Effector memory CD4-positive, alpha-beta T cell (primary cell): ENCODE measurements at regions not wholly inside any gene's neighbourhood (a gene's known extent, or its start where the extent isn't known, plus 50 kb on each side); places are given as distances from the start of the nearest gene placed in this dataset.

Experiments
- DNase-seq, 3 donors: peaks; one replicate each; pipeline ENCODE4 v3.0.0-alpha.2; 2020
- H3K27ac ChIP-seq: 2 replicates; pipeline ENCODE4 v1.7.0; 2013; ENCODE audit warnings: mild to moderate bottlenecking, low read length, moderate library complexity; ENCODE audit not compliant: insufficient read depth, poor library complexity, severe bottlenecking
- H3K27me3 ChIP-seq: replicated peaks from 2 replicates; pipeline ENCODE4 v1.7.0; 2013; ENCODE audit warnings: mild to moderate bottlenecking, low read length; ENCODE audit not compliant: insufficient read depth, control insufficient read depth, poor library complexity, severe bottlenecking
- H3K36me3 ChIP-seq: 2 replicates; pipeline ENCODE4 v1.7.0; 2013; ENCODE audit warnings: mild to moderate bottlenecking, low read length, moderate library complexity; ENCODE audit not compliant: control insufficient read depth, insufficient read depth
- H3K4me1 ChIP-seq: 2 replicates; pipeline ENCODE4 v1.7.0; 2013; ENCODE audit warnings: low read length, mild to moderate bottlenecking; ENCODE audit not compliant: control insufficient read depth, insufficient read depth, poor library complexity, severe bottlenecking
- H3K4me3 ChIP-seq: 2 replicates; pipeline ENCODE4 v1.7.0; 2013; ENCODE audit warnings: low read length, low read depth, mild to moderate bottlenecking; ENCODE audit not compliant: insufficient read depth, poor library complexity, severe bottlenecking
- H3K9me3 ChIP-seq: 2 replicates; pipeline ENCODE4 v1.7.0; 2013; ENCODE audit warnings: mild to moderate bottlenecking, low read length, moderate library complexity; ENCODE audit not compliant: control insufficient read depth

DNA sequence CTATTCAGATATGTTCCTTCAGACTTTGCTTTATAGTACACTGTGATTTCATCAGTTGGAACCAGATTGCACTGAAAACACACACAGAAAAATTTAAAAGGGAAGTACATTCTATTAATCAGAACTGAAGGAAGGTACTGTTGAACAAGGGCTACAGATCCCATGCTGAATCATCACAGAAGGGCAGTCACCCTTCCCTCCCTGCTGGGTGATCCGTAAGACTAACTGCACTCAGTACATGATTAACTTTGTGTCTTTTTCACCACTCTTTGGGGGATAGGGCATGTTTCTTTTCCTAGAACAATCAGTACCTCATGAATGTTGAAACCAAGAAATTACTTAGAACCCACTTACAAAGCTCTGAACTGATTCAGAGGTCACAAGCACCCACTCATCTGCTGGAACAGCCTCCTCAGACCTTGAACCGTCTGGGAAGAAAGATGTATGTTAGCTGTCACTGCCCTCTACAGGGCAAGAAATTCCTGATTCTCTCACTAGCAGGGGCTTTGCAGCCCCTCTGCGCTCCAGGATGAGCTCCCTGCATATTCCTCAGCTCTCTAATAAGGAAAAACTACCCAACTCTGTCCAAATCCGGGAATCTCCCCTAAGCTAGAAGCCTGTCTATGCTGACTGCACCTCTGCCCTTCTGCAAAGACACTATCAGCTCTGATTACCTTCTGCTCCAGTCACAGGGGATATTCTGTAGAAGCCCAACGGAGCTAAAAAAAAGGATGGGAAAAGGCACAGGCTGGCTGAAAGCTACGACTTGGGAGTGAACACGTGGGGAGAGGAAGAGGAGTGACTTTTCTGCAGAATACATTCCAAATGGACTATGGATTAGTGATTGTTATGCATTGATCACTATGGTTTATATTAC lies 51.0 kb downstream of the IARS1 start:
- Histone ChIP-seq H3K4me3 (no peak overlapping the region), H3K36me3 (peaks cover 91% of the 10 kb centered on the region), H3K9me3 (no peaks in the 10 kb centered on the region), H3K4me1 (no peaks in the 10 kb centered on the region), H3K27ac (no peak overlapping the region), H3K27me3 (no peaks in the 10 kb centered on the region)
- no peak for DNase-seq

DNA sequence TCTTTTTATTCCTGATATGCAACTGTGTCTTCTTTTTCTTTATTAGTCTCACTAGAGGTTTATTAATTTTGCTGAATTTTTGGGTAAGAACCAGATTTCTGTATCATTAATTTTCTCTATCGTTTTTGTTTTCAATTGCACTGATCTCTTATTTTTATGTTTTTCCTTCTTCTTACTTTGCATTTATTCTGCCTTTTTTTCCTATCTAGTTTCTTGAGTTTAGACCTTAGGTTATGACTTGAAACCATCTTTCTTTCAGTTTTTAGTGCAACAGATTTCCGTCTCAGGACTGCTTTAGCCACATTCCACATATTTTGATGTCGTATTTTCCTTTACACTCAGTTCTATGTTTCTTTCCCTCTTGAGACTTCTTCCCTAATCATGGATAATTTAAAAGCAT lies 56.6 kb downstream of the IARS1 start:
- no peak for DNase-seq
- Histone ChIP-seq H3K9me3 (no peaks in the 10 kb centered on the region), H3K4me3 (no peak overlapping the region), H3K4me1 (no peaks in the 10 kb centered on the region), H3K36me3 (peaks cover 39% of the 10 kb centered on the region), H3K27ac (no peak overlapping the region), H3K27me3 (no peaks in the 10 kb centered on the region)

DNA sequence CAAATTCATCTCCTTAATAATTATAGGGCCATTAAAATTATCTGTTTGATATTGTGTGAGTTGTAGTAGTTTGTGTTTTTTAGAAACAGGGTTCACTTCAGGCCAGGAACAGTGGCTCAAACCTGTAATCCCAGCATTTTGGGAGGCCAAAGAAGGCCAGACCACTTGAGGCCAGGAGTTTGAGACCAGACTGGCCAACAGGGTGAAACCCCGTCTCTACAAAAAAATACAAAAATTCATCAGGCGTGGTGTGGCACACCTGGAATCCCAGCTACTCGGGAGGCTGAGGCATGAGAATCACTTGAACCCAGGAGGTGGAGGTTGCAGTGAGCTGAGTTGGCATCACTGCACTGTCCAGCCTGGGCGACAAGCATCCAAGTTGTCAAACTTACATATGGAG lies 57.0 kb downstream of the IARS1 start:
- Histone ChIP-seq H3K27ac (no peak overlapping the region), H3K27me3 (no peaks in the 10 kb centered on the region), H3K4me3 (no peak overlapping the region), H3K9me3 (no peaks in the 10 kb centered on the region), H3K4me1 (no peaks in the 10 kb centered on the region), H3K36me3 (peaks cover 35% of the 10 kb centered on the region)
- no peak for DNase-seq

DNA sequence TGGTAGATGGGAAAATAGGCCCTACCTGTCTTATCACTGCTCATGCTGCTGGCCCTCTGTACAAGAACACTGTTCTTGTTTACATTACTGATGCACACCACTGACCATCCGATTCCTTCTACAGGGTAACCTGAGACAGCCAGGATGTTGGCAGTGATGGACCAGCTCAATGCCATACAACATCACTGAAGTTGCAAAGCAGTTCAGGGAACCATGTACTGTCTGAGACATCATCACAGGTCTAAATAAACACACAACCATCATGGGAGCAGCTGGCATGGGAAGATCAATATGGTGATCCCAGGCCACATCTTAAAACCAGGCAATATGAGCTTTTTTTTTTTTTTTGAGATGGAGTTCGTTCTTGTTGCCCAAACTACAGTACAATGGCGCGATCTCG lies 59.0 kb downstream of the IARS1 start:
- Histone ChIP-seq H3K36me3 (peaks cover 16% of the 10 kb centered on the region), H3K27me3 (no peaks in the 10 kb centered on the region), H3K27ac (no peak overlapping the region), H3K4me1 (no peaks in the 10 kb centered on the region), H3K9me3 (no peaks in the 10 kb centered on the region), H3K4me3 (no peak overlapping the region)
- DNase-seq, result no peak

DNA sequence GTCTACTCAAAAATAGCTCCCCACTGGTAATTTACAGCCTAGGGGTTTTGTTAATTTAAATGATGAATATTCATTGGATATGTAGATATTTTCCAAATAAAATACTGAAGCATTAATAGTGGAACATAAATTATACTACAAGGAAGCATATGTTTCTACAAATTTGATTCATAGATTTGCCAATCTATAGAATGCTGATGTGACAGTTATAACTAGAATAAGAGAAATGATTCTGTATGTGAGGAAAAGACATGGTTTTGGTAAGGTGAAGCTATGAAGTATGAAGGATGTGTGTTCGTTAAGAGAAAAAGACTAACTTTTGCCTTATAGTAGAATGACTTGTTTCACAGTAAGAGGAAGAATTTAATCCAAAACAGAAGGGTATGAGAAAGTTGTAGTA lies 61.3 kb downstream of the IARS1 start:
- Histone ChIP-seq H3K4me3 (no peak overlapping the region), H3K9me3 (no peaks in the 10 kb centered on the region), H3K27me3 (no peaks in the 10 kb centered on the region), H3K27ac (no peak overlapping the region), H3K36me3 (peaks cover 13% of the 10 kb centered on the region), H3K4me1 (no peaks in the 10 kb centered on the region)
- no peak for DNase-seq

DNA sequence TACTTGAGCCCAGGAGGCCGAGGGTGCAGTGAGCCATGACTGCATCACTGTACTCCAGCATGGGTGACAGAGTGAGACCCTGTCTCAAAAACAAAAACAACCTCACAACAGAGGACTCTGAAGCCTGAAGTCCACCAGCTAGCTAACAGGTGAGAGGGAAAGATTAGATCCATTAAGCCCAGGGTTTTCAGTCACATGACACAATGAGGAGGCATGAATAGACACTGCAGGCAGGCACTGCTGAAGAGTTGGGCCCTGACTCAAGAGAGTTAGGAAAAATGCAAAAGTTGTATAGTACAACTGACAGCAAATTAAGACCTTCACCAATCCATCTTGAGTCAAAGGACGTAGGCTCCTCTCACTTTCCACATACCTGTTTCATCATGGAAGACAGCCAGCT lies 64.9 kb downstream of the IARS1 start:
- Histone ChIP-seq H3K9me3 (no peaks in the 10 kb centered on the region), H3K27ac (no peak overlapping the region), H3K4me1 (no peaks in the 10 kb centered on the region), H3K4me3 (no peak overlapping the region), H3K36me3 (peaks cover 22% of the 10 kb centered on the region), H3K27me3 (no peaks in the 10 kb centered on the region)
- DNase-seq, result no peak

DNA sequence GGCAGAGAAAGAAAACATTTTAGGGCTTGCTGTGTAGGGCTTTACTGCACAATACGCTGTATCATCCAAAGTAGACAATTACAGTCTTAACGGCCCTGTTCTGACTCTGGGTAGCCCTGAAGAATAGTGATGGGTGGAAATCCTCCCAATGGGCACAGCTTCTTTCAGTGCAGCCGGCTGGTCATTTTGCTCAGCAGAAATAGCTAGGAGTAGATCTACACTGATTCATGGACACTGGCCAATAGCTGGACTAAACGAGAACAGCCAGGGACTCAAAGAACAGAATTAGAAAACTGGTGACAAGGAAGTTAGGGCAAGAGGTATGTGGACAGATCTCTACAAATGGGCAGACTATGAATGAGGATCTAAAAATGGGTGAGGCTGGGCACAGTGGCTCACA lies 69.3 kb downstream of the IARS1 start:
- Histone ChIP-seq H3K4me1 (no peaks in the 10 kb centered on the region), H3K4me3 (no peak overlapping the region), H3K9me3 (no peaks in the 10 kb centered on the region), H3K36me3 (peaks cover 44% of the 10 kb centered on the region), H3K27me3 (no peaks in the 10 kb centered on the region), H3K27ac (no peak overlapping the region)
- DNase-seq, result no peak

DNA sequence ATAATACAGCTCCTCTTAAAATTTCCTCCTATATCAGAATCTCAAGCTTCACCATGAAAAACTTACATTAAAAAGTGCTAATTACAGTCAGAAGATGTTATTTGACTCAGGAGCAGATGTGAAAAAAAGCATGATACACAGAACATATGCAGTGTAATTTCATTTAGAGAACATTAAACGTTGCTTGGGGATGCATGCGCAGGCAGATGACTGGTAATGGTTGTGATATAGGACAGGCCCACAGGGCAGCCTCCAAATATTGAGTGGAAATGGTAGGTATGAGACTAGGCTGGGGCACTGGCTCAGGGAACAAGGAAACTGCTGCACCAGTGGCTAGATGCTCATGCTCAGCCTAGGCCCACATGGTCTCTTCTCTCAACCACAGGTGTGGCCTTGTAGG lies 69.7 kb downstream of the IARS1 start:
- H3K4me1 ChIP-seq, result no peaks in the 10 kb centered on the region
- H3K27me3 ChIP-seq, result no peaks in the 10 kb centered on the region
- peaks cover 42% of the 10 kb centered on the region for H3K36me3 ChIP-seq
- H3K27ac ChIP-seq, result no peak overlapping the region
- DNase-seq, result no peak
- H3K4me3 ChIP-seq, result no peak overlapping the region
- no peaks in the 10 kb centered on the region for H3K9me3 ChIP-seq

DNA sequence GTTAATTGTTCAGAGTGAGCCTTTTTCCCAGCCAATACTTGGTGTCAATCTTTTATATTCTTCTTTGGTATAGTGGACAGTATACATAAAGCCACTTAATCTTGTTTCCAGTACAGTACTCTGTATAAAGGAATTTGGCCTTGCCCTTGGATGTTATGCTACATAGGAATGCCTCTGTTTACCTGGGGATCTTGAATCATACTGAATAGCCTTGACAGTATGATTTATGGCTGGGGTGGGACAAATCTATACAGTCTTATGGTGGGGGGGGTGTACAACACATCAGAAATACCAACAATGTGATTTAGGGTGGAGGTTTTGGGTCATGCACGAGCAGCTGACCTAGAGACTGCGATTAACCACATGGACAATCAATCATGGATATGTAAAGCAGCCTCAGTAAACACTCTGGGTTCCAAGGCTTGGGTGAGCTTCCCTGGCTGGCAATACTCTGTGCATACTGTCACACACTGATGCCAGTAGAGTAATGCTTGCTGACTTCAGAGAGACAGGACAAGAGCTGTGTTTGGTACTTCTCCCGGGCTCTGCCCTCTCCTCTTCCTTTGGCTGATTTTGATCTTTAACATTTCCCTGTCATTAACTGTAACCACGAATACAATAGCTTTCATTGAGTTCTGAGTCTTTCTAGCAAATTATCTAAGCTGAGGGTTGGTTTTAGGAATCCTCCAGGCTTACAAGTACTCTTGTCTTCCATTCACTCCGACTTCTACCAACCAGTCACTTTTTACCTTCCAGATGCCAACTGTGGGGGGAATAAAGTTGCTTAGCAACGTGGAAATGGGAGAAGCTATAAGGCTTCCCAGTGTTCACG lies 84.6 kb downstream of the IARS1 start:
- peaks cover 46% of the 10 kb centered on the region for H3K36me3 ChIP-seq
- H3K4me1 ChIP-seq, result no peaks in the 10 kb centered on the region
- H3K27me3 ChIP-seq, result no peaks in the 10 kb centered on the region
- H3K27ac ChIP-seq, result no peak overlapping the region
- H3K9me3 ChIP-seq, result no peaks in the 10 kb centered on the region
- H3K4me3 ChIP-seq, result no peak overlapping the region
- DNase-seq, result no peak

DNA sequence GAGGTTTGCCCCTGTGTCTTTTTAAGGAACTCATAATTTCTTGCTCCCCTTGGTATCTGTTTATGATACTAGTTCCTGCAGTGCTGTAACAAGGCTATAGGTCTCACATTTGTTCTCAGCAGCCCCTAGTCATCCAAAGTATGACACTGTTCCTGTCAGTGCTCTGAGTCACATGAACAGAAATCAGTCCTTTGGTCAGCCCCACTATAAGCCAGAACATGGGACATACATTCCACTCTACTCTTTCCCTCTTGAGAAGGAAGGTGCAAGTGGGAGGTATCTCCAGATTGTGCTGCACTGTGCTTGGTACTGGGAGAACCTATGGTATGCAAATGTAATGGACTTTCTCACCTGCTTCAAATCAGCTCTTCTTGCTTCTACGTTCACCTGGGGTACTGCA lies 87.0 kb downstream of the IARS1 start:
- Histone ChIP-seq H3K9me3 (no peaks in the 10 kb centered on the region), H3K27me3 (no peaks in the 10 kb centered on the region), H3K4me1 (no peaks in the 10 kb centered on the region), H3K27ac (no peak overlapping the region), H3K4me3 (no peak overlapping the region), H3K36me3 (peaks cover 33% of the 10 kb centered on the region)
- no peak for DNase-seq
